HG03520 (cell line): ENCODE measurements at regions not wholly inside any gene's neighbourhood (a gene's known extent, or its start where the extent isn't known, plus 50 kb on each side); places are given as distances from the start of the nearest gene placed in this dataset.
"Not testable (repeated sequence)": the region's sequence is repeated elsewhere in the genome, so short reads cannot be mapped to it uniquely, and the experiment has no call there.

Experiments
- ATAC-seq: cut with Tn5 transposase; IDR thresholded peaks from one replicate; pipeline ENCODE4 v1.9.1; 2021; ENCODE audit warnings: mild to moderate bottlenecking, moderate library complexity; ENCODE audit not compliant: unreplicated experiment

DNA sequence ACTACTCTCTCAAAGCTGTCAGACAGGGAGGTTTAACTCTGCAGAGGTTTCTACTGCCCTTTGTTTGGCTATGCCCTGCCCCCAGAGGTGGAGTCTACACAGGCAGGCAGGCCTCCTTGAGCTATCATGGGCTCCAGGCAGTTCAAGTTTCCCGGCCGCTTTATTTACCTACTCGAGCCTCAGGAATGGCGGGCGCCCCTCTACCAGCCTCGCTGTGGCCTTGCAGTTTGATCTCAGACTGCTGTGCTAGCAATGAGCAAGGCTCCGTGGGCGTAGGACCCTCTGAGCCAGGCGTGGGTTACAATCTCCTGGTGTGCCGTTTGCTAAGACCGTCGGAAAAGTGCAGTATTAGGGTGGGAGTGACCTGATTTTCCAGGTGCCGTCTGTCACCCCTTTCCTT is 124.3 kb downstream of the PTCHD1 start:
- not testable (repeated sequence) for ATAC-seq

- no peak for ATAC-seq
Observed at GRCh38 chrX:23465105-23465791, 130.6 kb downstream of the PTCHD1 start.

DNA sequence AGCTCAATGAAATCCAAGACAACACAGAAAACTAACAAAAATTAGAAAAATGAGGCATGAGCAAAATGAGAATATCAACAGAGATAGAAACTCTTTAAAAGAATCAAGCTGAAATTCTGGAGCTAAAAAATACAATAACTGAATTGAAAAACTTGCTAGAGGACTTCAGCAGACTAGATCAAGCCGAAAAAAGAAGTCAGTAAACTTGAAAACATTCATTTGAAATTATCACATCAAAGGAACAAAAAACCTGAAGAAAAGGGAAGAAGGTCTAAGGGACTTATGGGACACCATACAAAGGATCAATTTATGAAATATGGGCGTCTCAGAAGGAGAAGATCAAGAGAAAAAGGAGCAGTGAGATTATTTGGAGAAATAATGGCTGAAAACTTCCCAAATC is 131.3 kb downstream of the PTCHD1 start:
- ATAC-seq: no peak

DNA sequence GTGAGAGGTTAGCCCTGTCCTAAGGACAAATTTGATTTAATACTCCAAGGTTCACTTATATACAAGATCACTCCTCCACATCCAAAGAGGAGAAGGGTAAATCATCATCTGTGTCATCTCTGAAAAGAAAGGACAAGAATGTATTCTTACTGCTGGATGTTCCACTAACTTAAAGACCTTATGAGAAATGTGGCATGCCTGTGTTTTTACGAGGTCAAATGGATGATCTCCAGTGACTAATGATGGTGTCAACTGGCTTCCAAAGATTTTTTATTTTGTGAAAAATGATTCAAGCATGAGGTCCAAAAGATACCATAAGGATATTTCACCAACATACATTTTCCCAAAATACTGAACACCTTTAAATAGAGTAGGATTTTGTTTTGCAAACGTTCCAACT is 143.4 kb downstream of the PTCHD1 start:
- ATAC-seq: no peak

DNA sequence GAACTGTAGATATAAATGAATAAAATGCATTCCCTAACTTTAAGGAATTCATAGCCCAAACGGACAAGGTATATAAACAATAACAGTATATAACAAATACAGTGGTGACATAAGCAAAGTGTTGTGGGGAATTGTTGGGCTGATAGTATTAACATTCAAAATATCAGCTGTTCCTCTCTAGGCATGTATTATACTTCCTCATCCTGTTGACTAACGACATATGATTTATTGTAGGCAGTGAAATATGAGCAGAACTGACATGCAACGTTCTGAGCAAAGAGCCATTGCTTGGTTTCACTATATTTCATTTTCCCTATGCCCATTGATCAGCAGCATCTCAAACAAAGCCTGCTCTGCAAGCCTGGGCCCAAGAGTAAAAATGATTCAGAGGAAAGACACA is 143.9 kb downstream of the PTCHD1 start:
- ATAC-seq: no peak

GRCh38 chrX:23482561-23482960 is 147.9 kb downstream of the PTCHD1 start:
- ATAC-seq: no peak

DNA sequence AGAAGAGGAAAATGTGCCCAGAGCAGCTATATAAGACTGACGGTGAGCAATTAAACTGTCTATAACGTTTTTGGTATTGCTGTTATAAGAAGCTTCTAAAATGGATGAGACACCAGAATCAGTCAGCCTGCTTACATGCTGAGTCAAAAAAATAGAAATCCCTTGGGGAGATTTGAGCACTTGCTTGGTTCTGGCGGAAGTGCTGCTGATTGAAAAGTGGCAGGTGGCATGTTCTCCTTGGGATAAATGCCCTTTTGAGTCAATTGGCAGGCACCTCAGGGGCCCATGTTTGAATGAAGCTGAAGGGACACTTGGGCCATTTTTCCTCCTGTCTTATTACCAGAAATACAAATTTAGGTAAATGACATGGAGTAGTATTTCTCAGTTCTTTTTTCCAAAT is 148.7 kb downstream of the PTCHD1 start:
- no peak for ATAC-seq

- peak; percentile 47 for ATAC-seq
Observed at GRCh38 chrX:23493941-23494374, 159.3 kb downstream of the PTCHD1 start.

- no peak for ATAC-seq
Observed at GRCh38 chrX:23494741-23495140, 160.1 kb downstream of the PTCHD1 start.

DNA sequence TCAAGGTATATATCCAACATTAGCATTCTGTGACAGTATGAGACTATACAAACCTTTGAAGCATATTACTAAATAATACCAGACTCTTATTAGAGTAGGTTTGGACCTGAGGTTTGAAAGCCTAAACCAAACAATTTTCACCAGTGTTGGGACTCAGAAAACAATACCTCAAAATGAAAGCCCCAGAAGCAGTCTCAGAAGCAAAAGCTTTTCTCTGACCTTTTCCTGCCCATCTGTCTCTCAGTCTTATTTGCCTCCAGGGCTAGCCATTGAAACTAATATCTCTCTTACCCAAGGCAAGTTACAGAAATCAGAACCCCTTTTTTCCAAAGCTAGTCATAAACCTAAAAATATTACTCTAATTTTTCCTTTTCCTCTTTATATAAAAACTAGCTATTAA is 163.3 kb downstream of the PTCHD1 start:
- ATAC-seq: peak; percentile 45

DNA sequence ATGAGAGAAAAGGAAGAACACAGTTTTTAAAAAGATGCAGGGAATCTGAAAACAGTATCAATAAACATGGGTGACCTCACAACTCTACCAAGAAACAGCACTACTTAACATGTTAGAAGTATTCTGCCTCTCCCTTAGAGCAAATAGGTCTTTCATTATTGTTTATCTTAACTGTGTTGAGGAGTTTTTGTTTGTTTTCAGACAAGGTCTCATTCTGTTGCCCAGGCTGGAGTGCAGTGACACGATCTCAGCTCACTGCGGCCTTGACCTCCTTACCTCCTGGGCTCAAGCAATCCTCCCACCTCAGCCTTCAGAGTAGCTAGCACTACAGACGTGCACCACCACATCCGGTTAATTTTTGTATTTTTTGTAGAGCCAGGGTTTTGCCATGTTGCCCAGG is 165.3 kb upstream of the PRDX4 start:
- no peak for ATAC-seq

DNA sequence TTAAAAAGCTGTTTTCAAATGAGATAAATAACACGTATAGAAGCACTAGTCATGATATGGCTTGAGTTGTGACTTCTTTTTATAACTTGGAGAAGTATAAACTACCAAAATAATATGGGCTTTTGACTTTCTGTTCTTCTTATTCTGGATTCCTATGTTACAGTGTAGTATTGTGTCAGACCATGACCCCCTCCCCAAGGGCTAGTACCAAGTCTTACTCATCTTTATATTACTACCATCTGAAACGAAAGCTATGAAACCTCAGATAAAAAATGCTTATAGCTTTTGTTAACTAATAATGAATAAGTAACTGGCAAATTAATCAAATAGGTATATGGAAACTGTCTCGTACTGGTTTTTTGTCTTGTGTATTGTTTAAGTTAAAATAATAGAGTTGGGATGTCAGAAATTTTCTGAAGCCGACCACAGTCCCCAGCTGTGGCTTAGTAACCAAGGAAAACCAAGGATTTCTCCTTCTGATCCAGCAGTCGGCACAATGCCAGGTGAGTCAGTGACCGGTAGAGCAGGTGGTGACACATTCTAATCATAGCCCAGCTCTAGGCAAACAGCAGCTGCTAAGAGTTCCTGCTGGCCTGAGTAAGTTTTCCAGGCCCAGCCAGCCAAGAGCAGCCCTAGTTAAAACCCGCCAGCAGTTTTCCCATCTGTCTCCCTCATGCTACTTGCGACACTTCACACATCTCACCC is 163.3 kb upstream of the PRDX4 start:
- no peak for ATAC-seq

- no peak for ATAC-seq
Observed at GRCh38 chrX:23504540-23504884, 162.8 kb upstream of the PRDX4 start.

DNA sequence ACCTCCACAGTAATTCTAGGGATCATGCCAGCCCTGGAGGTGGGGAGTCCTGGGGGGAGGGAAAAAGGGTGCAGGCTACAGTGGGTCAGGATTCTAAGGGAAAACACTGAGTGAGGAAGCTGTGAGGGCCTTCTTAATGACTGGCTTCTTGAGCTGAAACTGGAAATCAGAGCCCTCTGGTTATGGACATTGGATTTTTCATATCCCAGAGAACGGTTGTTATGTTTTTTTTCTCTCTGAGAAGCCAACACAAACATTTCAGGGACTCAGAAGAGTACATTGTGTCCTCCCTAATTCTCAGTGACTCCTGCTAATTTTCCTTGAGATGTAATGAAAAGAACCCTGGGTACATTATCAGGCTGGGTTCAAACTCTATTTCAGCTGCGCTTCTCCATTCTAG is 162.4 kb upstream of the PRDX4 start:
- no peak for ATAC-seq

- no peak for ATAC-seq
Observed at GRCh38 chrX:23505531-23506303, 161.6 kb upstream of the PRDX4 start.

GRCh38 chrX:23509256-23509655 is 158.0 kb upstream of the PRDX4 start:
- ATAC-seq: no peak

DNA sequence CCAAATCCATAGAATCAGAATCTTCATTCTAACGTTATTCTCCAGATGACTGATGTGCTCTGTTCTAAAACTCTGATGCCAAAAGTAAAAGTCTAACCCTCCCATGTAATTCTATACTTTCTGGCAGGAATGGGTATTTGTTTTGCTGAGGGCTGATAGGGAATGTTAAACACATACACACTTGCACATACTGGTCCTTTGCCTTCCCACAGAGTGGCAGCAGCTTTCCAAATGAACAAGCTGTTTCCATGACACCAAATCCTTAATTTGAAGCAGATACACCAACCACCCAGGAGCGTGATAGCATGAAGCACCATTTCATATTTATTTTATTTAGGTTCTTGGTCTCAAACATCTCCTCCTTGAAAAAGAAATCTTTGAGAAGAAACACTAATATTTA is 155.5 kb upstream of the PRDX4 start:
- no peak for ATAC-seq

DNA sequence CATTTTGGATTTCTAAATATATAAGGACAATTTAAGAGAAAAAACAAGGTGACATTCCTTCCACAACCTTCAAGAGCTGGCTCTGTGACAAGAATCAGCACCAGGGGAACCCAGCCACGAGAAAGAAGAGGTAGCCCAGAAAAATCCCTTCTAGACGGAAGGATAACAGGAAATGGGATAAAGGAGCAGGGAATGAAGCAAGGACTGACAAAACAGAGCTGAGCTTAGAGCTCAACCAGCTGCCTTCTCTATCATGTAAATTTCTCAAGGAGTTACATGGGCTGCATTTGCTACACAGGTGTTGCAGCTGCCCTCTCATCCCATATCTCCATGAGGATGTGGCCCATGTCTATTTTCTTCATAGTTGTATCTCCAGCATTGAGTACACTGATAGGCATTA is 154.2 kb upstream of the PRDX4 start:
- ATAC-seq: no peak

DNA sequence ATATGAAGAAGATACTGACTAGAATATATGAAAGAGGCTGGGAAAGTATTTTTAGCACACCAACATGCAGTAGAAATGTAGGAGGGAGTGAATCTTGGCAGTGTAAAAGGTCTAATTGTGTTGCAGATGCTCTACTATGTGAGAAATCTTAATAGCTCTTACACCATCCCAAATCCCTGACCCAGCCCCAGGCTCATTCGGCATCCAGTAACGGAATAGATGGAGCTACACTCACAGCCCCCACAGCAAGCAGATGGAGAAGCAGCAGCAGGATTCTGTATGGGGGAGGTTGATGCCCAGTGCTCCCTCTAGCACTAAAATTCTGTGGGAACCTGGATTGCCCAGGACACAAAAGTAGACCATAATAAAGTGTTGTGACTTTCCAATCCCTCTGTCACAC is 153.2 kb upstream of the PRDX4 start:
- ATAC-seq: no peak

DNA sequence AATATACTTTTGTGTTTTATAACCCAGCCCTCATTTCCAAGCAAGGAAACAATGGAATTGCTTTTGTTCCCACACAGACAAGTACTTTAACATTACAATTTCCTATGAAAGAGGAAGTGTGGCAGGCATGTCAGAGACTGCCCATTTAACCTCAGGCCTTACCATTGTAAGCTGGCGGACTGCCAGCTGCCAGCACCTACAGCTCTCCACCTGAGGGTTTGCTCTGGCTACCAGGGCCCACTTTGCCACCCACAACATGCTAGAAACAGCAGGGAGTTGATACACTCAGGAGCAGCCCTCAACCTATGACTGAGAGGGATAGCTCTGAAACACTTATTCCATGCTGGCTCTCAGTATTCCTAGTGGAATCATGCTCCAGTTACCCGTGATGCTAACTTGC is 152.3 kb upstream of the PRDX4 start:
- no peak for ATAC-seq

GRCh38 chrX:23523026-23523657 is 144.2 kb upstream of the PRDX4 start:
- ATAC-seq: not testable (repeated sequence)

DNA sequence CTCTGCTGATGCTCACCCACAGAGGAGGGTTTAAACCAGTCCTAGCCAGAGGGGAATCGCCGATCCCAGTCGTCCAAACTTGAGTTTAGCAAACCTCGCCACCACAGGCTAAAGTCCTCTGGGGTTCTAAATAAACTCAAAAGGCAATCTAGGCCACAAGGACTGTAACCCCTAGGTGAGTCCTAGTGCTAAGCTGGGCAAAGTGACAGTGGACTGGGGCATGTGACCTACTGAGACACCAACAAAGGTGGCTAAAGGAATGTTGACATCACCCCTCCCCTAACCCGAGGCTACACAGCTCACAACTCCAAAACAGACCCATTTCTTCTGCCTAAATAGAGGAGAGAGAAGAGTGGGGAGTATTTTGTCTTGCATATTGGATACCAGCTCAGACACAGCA is 142.8 kb upstream of the PRDX4 start:
- no peak for ATAC-seq
